OCI-LY3 (cell line): ENCODE measurements at regions not wholly inside any gene's neighbourhood (a gene's known extent, or its start where the extent isn't known, plus 50 kb on each side); places are given as distances from the start of the nearest gene placed in this dataset.

Experiments
- CTCF ChIP-seq: fragments of 200-600, 300-600 bp; sonication (generic); IDR thresholded peaks from 2 replicates; pipeline ENCODE4 v1.5.1; 2014; ENCODE audit warnings: antibody characterized with exemption, low read length, low read depth
- EZH2phosphoT487 ChIP-seq: fragments of 200-600 bp; shearing (Covaris generic); IDR thresholded peaks from 2 replicates; pipeline ENCODE4 v1.6.1; 2018; ENCODE audit warnings: antibody characterized with exemption, mixed run types, low read depth

GRCh38 chr4:152000518-152000917 is 239.7 kb upstream of the GATB start:
- TF ChIP-seq CTCF (no peak), EZH2phosphoT487 (no peak)
